GM21737 (cell line): ENCODE measurements at regions not wholly inside any gene's neighbourhood (a gene's known extent, or its start where the extent isn't known, plus 50 kb on each side); places are given as distances from the start of the nearest gene placed in this dataset.
A peak's percentile ranks its signal among the peaks of the same experiment; 100 is the strongest.

Experiments
- ATAC-seq: cut with Tn5 transposase; IDR thresholded peaks from one replicate; pipeline ENCODE4 v1.9.1; 2021; ENCODE audit warnings: mild to moderate bottlenecking, moderate library complexity; ENCODE audit not compliant: unreplicated experiment

GRCh38 chrX:39907964-39908661, 189.6 kb downstream of the BCOR start:
- no peak for ATAC-seq

- ATAC-seq: no peak
Observed at GRCh38 chrX:39909996-39910395, 187.8 kb downstream of the BCOR start.

DNA sequence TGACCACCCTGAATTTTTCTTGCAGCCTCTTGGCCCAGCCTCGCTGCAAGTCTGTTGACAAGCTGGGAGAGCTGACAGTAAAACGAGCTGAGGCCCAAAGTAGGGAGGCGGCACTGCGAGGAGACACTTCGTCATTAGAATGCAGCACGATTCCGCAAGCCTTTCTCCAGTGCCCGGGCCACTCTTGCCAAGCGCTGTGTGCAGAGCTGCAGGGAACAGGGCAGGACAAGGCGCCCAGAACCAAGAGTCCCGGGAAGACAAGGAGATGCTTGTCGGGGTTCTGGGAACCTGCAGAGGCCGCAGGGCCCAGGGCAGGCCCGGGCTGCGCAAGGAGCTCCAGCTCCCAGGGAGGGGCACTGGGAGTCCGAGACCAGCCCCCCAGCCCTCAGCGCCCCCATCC, 187.1 kb downstream of the BCOR start:
- ATAC-seq: no peak

- ATAC-seq: no peak
Observed at GRCh38 chrX:39911278-39911897, 186.4 kb downstream of the BCOR start.

GRCh38 chrX:39912126-39912525, 185.6 kb downstream of the BCOR start:
- ATAC-seq: no peak

DNA sequence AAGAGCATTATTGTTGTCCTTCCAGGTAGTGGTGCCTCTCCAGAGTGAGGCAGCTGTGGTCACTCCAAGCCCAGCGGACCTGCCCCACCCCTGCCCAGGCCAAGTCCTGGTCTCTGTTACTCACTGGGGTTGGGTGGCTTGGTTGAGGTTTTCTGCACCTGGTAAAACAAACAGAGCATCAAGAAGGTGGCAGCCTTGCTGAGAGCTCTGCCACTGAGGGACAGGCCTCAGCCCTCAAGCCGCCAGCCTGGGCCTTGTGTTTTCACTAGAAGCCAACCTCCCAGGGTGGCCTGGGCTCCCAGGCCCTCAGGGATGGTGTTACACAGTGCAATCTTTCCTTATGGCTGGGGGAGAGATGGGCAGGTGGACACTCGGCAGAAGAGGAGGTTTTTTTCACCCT, 182.7 kb downstream of the BCOR start:
- no peak for ATAC-seq

- no peak for ATAC-seq
Observed at GRCh38 chrX:39915596-39915995, 182.2 kb downstream of the BCOR start.

DNA sequence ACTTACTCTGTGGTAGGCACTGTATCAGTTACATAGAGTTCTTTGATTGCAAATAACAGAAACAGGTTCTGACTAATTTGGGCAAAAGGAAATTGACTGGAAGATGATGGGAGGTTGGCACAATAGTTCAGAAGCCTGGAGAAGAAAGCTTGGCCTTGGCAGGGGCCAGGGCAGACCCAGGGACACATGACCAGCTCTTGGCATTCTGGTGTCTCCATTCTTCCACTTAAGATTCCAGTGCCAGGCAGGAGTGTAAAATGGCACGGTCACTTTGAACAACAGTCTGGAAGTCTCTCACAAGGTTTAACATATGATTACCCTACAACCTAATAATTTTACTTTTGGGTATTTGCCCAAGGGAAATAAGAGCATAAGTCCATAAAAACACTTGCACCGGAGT, 175.9 kb downstream of the BCOR start:
- no peak for ATAC-seq

- no peak for ATAC-seq
Observed at GRCh38 chrX:39922488-39922887, 175.3 kb downstream of the BCOR start.

- ATAC-seq: no peak
Observed at GRCh38 chrX:39922926-39923325, 174.8 kb downstream of the BCOR start.

DNA sequence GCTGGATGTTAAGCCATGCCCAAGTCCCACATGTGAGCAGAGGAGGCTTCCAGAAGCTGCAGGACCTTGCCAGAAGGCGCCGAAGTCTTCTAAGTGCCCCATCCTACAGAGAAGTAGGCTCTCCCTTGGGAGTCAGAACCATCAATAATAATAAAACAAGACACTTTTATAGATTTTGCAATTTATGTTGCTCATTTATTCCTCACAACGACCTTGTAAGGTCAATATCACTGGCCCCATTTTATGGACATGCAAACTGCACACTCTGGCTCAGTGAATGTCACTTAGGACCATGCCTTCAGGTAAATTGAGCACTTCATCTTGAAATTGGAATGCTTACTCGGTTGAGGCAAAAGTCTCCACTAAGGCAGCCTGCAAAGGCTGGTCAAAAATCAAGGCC, 170.4 kb downstream of the BCOR start:
- no peak for ATAC-seq

DNA sequence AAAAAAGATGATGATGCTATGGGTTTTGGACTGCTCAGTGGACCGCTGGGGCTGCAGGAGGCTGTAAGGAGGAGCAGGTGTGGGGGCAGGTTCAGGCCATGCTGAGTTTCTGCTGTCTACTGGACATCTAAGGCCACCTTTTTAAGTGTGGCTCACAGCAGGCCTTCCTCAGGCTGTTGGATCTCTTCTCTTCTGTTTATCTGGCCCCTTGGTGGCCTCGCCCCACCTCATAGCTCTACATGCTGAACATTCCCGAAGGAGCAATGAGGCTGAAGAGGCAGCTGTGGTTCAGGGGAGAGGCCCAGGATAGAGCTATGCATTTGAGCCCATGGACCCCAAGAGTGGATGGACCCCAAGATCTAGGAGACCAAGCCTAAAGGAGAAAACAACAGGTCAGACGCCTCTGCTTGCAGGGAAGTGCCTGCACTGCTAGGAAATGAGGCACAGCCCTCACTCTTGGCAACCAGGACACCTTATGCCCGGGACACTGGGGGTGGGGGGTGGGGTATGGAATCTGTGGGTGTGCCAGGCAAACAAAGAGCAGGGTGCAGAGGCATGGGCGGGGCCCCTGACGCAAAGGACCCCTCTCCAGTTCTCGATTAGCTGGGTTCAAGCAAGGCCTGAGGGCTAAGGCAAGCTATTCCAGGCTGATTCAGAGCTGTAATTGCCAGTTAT, 168.9 kb downstream of the BCOR start:
- ATAC-seq: no peak

GRCh38 chrX:39929379-39930025, 168.3 kb downstream of the BCOR start:
- no peak for ATAC-seq

- no peak for ATAC-seq
Observed at GRCh38 chrX:39930786-39931528, 166.8 kb downstream of the BCOR start.

GRCh38 chrX:39931529-39932282, 166.1 kb downstream of the BCOR start:
- no peak for ATAC-seq

DNA sequence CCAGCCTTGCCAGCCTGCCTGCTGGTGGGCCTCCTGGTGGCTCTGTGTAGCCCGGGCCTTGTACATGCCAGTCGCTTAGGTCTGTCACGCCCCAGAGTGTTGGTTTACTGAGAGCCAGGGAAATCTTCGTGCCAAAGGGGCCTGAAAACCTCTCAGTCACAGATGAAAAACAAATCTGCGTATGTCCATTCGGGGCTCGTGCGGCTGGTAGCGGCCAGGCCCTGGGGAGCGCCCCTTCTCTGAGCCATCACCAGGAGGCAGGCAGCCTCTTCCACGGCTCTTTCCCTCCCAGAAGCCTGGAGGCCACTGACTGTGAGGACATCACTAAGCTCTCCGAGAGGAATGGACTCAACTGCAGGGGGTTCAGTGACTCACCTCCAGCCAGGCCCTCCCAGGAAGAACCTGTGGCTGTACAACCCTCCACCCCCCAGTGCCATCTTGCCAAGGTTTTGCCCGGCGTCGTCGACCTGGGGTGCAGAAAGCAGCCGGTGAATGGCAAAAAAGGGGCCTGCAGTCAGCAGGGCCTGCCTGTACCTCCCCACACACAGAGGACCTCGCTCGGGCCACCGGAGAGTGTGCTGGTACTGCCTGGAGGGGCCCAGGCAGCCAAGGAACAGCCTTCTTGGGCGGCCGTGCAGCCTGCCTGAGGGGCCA, 162.2 kb downstream of the BCOR start:
- ATAC-seq: no peak

DNA sequence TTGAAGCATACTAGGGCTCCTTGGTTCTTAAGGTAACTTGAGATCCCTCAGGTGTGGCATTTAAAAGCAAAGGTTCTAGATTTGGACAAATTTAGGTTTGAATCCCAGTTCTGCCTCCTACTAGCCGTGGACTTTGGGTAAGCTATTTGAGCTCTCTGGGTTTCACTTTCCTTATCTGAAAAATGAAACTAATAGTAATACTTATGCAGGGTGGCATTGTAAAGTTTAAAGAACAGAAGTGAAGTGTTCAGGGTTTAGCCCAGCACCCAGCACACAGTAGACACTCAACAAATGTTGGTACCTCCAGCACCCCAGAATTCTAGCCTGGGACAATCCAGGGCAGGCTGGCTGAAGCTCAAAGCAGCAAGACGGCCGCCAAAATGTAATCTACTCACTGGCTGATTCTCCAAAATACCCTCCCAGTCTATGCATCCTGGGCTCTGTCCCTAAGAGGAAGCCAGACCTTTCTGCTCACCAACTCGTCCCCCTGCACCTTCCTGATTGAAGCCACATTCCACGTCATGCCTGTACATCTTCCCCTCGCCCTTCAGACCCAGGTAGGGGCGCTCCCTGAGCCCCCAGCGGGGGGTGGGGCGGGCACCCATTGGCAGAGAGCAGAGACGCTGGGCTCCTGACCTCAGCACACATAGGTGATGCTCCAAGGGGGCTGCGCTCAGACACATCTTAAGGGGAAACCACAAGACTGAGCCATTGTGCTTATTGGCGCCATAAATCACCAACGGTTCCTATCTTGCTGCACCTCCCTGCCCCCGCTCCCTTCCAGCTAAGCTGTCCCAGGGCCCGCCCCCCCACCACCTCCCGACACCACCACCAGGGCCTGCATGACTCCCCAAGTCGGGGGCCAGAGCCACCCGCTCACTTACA, 160.6 kb downstream of the BCOR start:
- ATAC-seq: peak; percentile 67

- no peak for ATAC-seq
Observed at GRCh38 chrX:39938466-39938865, 159.3 kb downstream of the BCOR start.

DNA sequence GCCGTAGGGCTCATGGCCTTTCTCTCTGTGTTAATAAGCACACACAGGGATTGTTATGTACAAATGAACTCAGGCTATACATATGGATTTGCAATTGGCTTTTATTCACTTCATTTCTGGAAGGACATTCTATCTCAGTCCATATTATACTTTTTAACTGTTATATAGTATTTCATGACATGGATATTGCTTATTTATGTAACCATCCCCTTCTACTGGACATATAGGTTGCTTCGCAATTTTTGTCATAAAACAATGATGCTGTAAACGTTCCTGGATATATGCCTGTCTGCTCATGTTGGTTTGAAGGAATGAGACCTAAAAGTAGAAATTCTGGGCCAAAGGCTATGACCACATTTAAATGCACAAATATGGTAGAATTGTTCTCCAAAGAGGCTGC, 158.1 kb downstream of the BCOR start:
- no peak for ATAC-seq
